ENCODE measurements at regions not wholly inside any gene's neighbourhood (a gene's known extent, or its start where the extent isn't known, plus 50 kb on each side); places are given as distances from the start of the nearest gene placed in this dataset.

DNA sequence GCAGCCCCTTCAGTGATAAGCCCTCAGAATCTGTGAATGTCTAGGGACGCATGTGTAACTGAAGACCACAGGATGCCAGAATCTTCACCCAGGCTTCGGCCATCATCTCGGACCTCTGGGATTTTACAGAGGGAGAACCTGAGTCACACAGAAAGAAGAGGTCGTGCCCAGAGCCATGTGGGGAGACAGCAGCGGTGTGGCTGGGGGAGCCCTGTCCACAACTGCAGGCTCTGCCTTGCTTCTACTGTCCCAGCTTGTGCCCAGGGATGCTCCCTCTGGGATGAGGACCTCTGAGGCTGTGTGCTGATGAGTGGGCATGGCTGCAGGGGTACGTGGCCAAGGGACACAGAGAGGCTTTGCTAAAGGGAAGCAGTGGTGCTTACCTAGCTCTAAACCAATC, 582.0 kb downstream of the TBC1D22A start:
- no peak overlapping the region for H3K4me3 ChIP-seq (ENCODE audit: low read depth, low read length)
- DNase-seq (ENCODE audit: low read depth), result no peak
- no peak for TF ChIP-seq CTCF (IDR thresholded peaks at IDR 0.05; ENCODE audit: low read depth, low read length, missing control alignments)
- in situ Hi-C loops (cut with HindIII; ENCODE audit: low sequenced_read_pairs), result no loop called here

- DNase-seq (ENCODE audit: low read depth), result no peak
- H3K4me3 ChIP-seq (ENCODE audit: low read depth, low read length), result no peak overlapping the region
- TF ChIP-seq CTCF (IDR thresholded peaks at IDR 0.05; ENCODE audit: low read depth, low read length, missing control alignments), result no peak
- in situ Hi-C loops (cut with HindIII; ENCODE audit: low sequenced_read_pairs), result no loop called here
Measured at GRCh38 chr22:47343611-47344010, 581.2 kb downstream of the TBC1D22A start.

- TF ChIP-seq CTCF (IDR thresholded peaks at IDR 0.05; ENCODE audit: low read depth, low read length, missing control alignments), result no peak
- DNase-seq (ENCODE audit: low read depth), result no peak
- no peak overlapping the region for H3K4me3 ChIP-seq (ENCODE audit: low read depth, low read length)
- in situ Hi-C loops (cut with HindIII; ENCODE audit: low sequenced_read_pairs), result no loop called here
Measured at GRCh38 chr22:47342446-47342845, 580.0 kb downstream of the TBC1D22A start.

DNA sequence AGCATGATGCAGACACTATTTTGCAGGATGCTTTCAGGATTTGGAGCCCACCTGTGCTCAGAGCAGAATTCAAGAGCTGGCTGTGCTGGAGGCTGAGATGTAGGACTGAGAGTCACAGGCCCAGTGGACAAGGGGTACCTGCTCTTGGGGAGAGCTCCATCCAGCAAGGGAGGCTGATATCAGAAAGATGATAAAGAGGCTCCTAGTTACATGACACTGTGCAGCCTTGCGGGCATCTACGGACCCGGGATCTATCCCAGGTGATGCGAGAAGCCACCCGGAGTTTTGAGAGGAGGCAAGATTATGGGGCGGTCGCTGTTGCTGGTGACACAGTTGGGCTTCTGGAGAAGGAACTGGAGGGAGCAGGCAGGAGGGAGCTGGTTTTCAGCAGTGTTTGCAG, 579.0 kb downstream of the TBC1D22A start:
- DNase-seq (ENCODE audit: low read depth), result no peak
- in situ Hi-C loops (cut with HindIII; ENCODE audit: low sequenced_read_pairs), result no loop called here
- TF ChIP-seq CTCF (IDR thresholded peaks at IDR 0.05; ENCODE audit: low read depth, low read length, missing control alignments), result no peak
- H3K4me3 ChIP-seq (ENCODE audit: low read depth, low read length), result no peak overlapping the region

GRCh38 chr22:47340851-47341436, 578.5 kb downstream of the TBC1D22A start:
- TF ChIP-seq CTCF (IDR thresholded peaks at IDR 0.05; ENCODE audit: low read depth, low read length, missing control alignments), result no peak
- no peak for DNase-seq (ENCODE audit: low read depth)
- H3K4me3 ChIP-seq (ENCODE audit: low read depth, low read length), result no peak overlapping the region
- in situ Hi-C loops (cut with HindIII; ENCODE audit: low sequenced_read_pairs), result no loop called here

DNA sequence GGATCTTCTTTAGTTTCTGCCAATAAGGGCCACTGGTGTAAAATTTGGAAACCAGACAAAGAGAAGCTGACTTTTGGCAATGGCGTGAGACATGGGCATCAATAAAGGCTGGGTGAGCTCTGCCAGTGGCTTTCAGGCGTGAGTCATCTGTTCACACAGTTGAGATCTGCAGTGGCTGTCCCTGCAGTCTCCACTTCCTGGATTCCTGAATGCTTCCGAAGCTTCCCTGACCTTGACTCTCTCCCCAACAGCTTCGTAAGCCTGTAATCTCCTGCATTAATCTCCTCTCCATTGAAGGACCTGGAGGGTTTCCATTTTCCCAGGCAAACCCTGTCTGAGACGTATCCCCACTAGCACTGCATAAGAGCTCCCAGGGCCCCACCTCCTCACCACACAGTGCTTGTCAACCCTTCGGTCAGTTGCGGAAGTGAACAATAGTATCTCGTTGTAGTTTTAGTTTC, 574.7 kb downstream of the TBC1D22A start:
- DNase-seq (ENCODE audit: low read depth), result peak; percentile 64
- in situ Hi-C loops (cut with HindIII; ENCODE audit: low sequenced_read_pairs), result no loop called here
- no peak for TF ChIP-seq CTCF (IDR thresholded peaks at IDR 0.05; ENCODE audit: low read depth, low read length, missing control alignments)
- H3K4me3 ChIP-seq (ENCODE audit: low read depth, low read length), result peak overlapping the region; percentile 14
